DND-41 (cell line): ENCODE measurements at regions not wholly inside any gene's neighbourhood (a gene's known extent, or its start where the extent isn't known, plus 50 kb on each side); places are given as distances from the start of the nearest gene placed in this dataset.

ENCODE experiments used
- EZH2 ChIP-seq: IDR thresholded peaks from 3 replicates; pipeline ENCODE4 v1.6.1; 2012; ENCODE audit warnings: borderline replicate concordance, low read depth, mild to moderate bottlenecking, moderate library complexity, low read length, inconsistent platforms; ENCODE audit not compliant: severe bottlenecking
- TF ChIP-seq, protein P1 (sequence below): IDR thresholded peaks from 2 replicates; pipeline ENCODE4 v1.5.1; 2012; ENCODE audit warnings: borderline replicate concordance, low read length, moderate library complexity, mild to moderate bottlenecking; ENCODE audit not compliant: poor library complexity, severe bottlenecking; ENCODE audit errors: extremely low read depth

GRCh38 chr2:8495189-8495989 is 186.5 kb upstream of the ID2 start:
- TF ChIP-seq, protein P1, sequence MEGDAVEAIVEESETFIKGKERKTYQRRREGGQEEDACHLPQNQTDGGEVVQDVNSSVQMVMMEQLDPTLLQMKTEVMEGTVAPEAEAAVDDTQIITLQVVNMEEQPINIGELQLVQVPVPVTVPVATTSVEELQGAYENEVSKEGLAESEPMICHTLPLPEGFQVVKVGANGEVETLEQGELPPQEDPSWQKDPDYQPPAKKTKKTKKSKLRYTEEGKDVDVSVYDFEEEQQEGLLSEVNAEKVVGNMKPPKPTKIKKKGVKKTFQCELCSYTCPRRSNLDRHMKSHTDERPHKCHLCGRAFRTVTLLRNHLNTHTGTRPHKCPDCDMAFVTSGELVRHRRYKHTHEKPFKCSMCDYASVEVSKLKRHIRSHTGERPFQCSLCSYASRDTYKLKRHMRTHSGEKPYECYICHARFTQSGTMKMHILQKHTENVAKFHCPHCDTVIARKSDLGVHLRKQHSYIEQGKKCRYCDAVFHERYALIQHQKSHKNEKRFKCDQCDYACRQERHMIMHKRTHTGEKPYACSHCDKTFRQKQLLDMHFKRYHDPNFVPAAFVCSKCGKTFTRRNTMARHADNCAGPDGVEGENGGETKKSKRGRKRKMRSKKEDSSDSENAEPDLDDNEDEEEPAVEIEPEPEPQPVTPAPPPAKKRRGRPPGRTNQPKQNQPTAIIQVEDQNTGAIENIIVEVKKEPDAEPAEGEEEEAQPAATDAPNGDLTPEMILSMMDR, result no peak
- no peak for TF ChIP-seq EZH2
